SK-N-MC (cell line): ENCODE measurements at regions not wholly inside any gene's neighbourhood (a gene's known extent, or its start where the extent isn't known, plus 50 kb on each side); places are given as distances from the start of the nearest gene placed in this dataset.

Experiments used
- EZH2 ChIP-seq: fragments of 200-600 bp; sonication (generic); IDR thresholded peaks from one replicate; pipeline ENCODE4 v1.6.1; 2017; ENCODE audit warnings: antibody characterized with exemption
- FOXP2 ChIP-seq: optimal IDR thresholded peaks from 2 replicates; pipeline ENCODE3; 2011; ENCODE audit warnings: mild to moderate bottlenecking, moderate library complexity; ENCODE audit not compliant: insufficient read depth; ENCODE audit errors: extremely low read length, control extremely low read depth
- POLR2AphosphoS5 ChIP-seq: IDR thresholded peaks from 2 replicates; pipeline ENCODE4 v1.6.1; 2012; ENCODE audit warnings: mild to moderate bottlenecking, low read depth, low read length, borderline replicate concordance

GRCh38 chr1:182119631-182120030, 58.1 kb upstream of the ZNF648 start:
- TF ChIP-seq EZH2 (no peak), POLR2AphosphoS5 (no peak), FOXP2 (no peak)
